H54 (cell line): ENCODE measurements at regions not wholly inside any gene's neighbourhood (a gene's known extent, or its start where the extent isn't known, plus 50 kb on each side); places are given as distances from the start of the nearest gene placed in this dataset.

Experiments used
- DNase-seq: peaks from one replicate; pipeline ENCODE4 v3.0.0; 2011; ENCODE audit warnings: low spot score, mixed read lengths; ENCODE audit not compliant: insufficient read length
- FAIRE-seq: peaks from 3 replicates; lab custom pipeline; 2011; peaks lifted over from hg19 to GRCh38; lab: Jason Lieb, UNC
- POLR2A ChIP-seq: IDR thresholded peaks from 2 replicates; pipeline ENCODE4 v1.6.1; 2011; ENCODE audit warnings: low read depth, mild to moderate bottlenecking, low read length

DNA sequence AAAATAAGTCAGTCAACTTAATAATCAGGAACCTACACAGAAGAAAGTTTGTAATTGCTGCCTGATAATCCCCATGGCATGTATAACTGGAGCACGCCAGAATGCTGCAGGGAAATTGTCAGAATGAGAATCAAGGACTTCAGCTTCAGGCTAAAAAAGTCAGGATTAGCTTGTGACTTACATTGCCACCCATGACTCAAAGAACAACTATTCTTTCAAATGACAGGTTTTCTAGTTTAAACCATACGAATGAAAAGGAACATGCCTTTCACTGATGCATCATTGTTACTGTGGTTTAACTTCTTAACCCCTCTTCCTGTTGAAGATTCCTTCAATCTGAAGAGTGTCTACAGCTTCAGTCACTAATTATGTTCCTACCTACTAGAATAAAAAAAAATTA lies 112.4 kb downstream of the ISL1 start:
- FAIRE-seq (peak; percentile 65), DNase-seq (peak; percentile 9)
- no peak for TF ChIP-seq POLR2A

DNA sequence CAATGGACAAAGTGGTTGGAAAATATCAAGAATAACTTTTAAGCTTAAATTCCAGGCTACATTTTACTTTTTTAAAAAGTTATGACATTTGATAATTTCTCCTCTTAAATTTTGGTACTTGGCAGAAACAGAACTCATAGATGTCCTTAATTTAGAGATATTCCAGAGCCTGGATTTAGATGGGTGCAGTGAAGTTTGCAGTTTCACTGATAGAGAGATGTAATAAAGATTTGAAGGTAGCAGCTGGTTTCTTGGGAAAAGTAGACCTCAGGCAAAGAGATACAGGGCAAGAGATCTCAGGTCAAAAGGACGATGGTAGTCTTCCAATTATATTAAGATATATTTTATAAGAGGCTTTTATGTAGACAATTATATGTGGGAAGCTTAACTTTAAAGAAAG lies 134.6 kb downstream of the ISL1 start:
- TF ChIP-seq POLR2A, result no peak
- DNase-seq (no peak), FAIRE-seq (no peak)

DNA sequence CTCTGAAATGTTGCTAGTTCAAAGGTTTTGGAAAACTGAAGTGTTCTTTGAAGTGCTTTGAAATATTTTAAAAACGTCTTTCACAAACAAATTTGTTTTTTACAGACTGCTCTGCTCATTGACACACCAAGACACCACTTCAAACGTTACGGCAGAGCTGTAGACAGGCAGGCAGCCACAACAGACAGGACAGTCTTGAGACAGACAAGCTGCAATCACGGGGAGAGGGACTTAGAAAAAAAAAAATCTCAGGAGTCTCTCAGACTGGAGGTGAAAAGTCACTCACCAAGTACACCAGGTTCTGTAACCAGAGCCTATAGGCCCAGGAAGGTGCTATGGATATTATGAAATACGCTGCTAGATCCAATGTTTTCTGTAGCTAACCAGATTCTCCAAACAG lies 135.4 kb downstream of the ISL1 start:
- no peak for TF ChIP-seq POLR2A
- DNase-seq (no peak), FAIRE-seq (no peak)

DNA sequence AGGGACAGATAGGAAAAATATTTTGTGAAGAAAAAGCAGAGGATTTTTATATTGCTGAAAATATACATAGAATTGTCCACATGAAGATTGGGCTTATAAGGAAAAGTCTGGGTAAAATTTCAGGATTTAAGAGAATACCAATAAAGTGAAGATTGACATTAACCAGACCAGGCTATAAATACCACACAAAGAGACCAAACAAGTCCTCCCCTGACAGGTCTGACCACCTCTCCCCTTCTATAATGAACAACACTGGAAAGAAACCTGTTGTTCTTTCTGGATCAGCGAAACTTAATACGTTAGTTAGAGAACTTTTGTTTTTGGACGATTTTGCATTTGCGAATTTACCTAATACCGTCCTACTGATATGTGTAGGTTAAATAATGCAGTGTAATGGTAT lies 138.3 kb downstream of the ISL1 start:
- no peak for FAIRE-seq
- TF ChIP-seq POLR2A, result no peak
- DNase-seq, result no peak

DNA sequence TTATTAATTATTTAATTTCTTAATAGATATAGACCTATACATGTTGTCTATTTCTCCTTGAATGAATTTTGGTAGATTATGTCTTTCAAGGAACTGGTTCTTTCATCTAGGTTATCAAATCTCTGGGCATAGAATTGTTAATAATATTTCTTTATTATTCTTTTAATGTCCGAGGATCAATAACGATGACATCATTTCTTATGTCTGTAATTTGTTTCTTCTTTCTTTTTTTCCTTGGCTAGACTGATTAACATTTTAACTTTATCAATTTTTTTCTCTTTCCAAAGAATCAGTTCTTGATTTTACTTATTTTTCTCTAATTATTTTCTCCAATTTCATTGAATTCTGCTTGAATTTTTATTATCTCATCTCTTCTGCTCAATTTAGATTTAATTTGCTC lies 156.0 kb downstream of the ISL1 start:
- DNase-seq (no peak), FAIRE-seq (no peak)
- no peak for TF ChIP-seq POLR2A

DNA sequence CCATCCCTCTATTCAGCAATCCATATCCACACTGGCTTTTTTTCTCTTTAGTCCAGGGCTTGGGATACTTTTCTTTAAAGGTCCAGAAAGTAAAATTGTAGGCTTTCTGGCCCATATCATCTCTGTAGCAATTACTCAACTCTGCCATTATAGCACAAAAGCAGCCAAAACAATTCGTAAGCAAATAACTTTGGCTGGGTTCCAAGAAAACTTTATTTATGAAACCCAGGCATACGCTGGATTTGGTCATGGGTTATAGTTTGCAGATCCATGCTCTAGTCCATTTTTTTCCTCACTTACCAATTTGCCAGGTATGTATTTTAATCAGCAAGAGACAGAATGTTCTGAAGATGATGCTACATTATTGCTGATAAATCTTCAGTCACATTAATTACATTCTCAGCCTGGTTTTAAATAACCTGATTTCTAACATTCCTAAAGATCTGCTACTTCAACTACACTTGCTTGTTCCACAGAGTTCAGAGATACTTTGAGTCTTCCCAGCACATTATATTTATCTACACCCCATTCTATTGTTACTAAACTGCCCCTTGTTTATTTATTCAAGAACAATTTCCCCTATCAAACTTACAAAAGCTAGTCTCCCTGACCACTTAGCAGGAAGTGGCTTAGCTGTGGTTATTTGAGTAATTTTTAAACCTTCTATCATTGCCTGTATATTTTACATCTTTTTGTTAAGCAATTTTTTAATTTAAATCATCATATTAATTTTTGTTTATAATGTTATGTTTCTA lies 161.0 kb downstream of the ISL1 start:
- TF ChIP-seq POLR2A, result no peak
- no peak for DNase-seq
- FAIRE-seq, result no peak

DNA sequence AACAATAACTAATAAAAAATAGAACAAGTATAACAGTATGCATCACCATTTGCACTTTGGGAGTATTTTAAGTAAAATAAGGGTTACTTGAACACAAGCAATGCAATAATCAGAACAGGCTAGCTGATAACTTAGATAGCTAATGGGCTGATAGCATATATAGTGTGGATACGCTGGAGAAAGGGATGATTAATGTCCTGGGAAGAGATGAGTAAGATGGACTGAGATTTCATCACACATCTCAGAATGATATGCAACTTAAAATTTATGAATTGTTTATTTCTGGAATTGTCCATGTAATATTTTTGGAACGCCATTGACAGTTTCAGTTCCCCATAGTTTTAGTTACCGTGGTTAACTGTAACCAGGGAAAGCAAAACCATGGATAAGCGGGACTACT lies 173.6 kb downstream of the ISL1 start:
- TF ChIP-seq POLR2A, result no peak
- no peak for DNase-seq
- no peak for FAIRE-seq

DNA sequence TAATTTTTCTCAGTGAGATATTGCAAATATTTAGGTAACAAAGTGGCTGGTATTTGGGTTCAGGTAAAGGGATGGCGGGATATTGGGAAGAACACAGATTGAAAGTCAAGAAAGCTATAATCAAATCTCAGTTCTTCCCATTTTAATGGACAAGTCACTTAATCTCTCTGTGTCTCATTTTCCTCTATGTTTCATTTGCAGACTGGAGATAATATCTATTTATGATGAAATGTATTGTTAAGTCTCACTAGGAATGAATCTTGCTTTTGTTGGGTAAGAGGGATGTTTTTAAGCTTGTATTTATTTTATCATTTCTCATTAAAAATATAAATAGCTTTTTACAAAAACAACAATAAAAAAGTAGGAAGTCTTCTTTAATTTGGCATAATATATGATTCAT lies 175.4 kb downstream of the ISL1 start:
- DNase-seq, result no peak
- no peak for FAIRE-seq
- TF ChIP-seq POLR2A, result no peak

DNA sequence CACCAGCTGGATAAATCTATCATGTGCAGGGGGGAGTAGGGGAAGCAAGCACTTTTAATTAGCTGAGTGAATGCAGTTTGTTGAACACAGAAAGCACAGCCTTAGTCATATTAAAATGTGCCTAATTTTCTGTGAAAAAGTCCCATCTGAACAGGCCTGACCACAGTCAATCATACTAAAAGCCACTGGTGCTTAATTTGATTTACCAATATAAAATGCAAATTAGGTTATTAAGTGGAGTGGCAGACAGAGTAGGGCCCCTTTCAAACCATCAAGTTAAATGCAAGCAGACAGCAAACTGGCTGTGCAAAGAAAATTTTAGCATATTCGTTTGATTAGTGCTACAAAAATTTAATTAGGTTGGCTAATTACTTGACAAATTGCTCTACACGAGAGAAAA lies 176.1 kb downstream of the ISL1 start:
- TF ChIP-seq POLR2A, result no peak
- FAIRE-seq, result no peak

DNA sequence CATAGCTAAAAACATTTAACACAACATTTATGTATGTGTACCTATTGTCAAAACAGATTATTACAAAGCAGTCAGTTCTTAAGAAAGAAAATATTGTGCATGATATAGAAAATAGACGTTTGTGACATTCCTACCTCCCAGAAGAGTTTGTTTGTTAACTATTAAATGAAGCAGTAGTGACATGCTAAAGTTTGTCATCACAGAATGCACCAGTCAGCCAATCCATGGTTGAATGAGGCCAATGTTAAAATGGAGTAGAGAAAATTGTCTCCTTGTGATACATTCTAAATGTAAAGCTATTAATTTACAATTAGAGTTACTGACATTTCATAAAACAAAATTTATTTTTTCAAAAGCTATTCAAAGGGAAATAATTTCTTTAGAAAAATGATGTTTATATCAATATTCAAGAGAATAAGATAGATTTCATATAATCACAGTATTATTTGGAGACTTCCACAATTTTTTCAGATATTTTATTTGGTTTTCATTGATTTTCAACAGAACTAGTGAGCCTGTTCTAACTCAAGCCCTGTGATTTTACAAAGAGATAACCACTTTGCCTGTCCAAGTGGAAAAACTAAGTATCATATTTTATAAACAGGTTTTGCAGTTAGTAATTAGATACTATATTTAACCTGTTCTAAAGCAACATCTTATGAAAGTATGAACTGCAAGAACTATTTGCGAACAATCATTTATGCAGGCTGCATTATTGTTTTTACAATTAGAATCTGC lies 176.8 kb downstream of the ISL1 start:
- DNase-seq, result no peak
- no peak for FAIRE-seq
- TF ChIP-seq POLR2A, result no peak

More for the DNA sequence above, 176.1 kb downstream of the ISL1 start:
- no peak for DNase-seq

DNA sequence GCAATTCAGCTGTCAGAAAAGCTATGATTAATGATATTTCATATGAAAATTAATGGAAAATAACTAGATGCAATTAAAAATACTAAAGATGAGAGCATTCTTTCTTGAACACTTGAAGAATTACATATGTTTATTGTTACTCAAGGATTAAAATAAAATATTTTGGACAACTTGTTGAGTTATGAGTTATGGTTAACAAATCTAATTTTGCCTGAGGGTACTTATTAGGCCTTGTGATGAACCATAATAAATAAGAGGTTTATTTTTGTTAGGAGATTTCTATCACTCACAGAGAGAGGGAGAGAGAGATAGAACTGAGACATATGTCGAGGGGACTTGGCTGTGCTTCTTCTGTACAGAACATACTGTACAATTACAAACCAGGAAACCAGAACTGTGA lies 183.7 kb downstream of the ISL1 start:
- no peak for TF ChIP-seq POLR2A
- DNase-seq, result no peak
- FAIRE-seq, result no peak

DNA sequence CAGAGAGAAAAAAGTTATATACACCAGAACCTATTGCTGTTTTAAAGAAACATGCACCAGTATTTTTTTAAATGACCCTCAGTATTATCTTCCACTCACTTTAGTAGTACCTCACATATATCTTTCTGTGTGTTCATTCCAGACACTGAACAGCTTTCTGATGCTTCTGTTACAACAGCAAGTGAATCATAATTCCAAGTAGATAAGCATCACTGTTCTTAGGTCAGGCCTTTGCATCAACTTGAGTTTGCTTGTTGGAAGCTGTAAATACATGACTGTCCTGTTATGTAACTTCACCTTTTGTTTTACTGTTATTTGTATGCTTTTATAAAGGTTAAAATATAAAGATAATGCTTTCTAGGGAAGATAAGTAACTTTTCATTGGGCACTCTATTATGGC lies 184.4 kb downstream of the ISL1 start:
- no peak for DNase-seq
- TF ChIP-seq POLR2A, result no peak
- FAIRE-seq, result no peak

DNA sequence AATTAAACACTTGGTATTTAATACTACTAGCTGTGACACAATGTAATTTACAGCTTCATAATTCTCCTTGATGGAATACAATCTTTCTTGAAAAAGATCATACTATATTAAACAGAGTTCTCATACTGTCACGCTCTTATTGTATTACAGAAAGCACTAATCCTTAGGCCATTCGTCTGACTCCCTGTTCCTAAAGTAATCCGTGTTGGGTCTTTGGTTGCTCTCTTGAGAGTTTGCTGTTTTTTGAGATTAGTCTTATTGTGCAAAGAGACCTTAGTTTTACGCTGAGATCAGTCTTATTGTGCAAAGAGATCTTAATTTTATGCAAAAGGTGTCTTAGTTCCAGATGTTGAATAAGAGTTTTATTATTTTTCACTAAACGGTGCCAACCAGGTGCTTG lies 190.6 kb downstream of the ISL1 start:
- DNase-seq (no peak), FAIRE-seq (no peak)
- no peak for TF ChIP-seq POLR2A

DNA sequence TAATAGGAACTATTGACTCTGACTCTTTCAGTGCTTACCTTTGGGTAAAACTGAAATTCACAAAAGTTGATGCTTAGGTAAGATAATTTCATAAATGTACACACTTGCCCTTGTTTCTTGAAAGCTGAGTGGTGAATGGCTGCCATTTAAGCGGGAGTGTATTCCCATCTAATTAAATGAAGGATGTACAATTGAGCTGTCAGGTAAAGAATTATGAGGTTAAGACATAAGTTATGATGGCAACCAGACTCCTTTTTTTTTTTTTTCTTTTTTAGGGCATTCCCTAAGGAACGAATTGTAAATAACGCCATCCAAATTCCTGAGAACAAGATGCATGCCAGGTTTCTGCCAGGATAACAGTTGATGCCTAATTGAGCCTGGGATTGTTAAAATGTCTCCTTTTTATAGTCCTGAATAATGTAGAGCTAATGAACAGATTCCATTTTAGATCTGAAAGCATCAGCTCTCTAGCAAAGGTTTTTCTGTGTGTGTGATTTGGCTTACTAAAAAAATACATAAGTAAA lies 199.7 kb downstream of the ISL1 start:
- FAIRE-seq (no peak), DNase-seq (no peak)
- TF ChIP-seq POLR2A, result no peak

DNA sequence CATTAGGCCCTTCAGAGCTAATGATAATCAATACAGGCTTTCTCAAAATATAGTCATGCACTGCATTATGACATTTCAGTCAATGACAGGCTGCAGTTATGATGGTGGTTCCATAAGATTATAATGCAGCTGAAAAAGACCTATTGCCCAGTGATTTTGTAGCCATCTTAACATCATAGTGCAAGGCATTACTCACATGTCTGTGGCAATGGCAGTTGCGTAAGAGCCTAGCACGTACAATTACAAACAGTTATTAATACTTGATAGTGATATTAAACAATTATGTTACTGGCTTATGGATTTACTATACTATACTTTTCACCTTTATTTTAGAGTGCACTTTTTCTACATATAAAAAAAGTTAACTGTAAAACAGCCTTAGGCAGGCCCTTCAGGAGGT lies 214.8 kb downstream of the ISL1 start:
- FAIRE-seq (no peak), DNase-seq (no peak)
- no peak for TF ChIP-seq POLR2A

DNA sequence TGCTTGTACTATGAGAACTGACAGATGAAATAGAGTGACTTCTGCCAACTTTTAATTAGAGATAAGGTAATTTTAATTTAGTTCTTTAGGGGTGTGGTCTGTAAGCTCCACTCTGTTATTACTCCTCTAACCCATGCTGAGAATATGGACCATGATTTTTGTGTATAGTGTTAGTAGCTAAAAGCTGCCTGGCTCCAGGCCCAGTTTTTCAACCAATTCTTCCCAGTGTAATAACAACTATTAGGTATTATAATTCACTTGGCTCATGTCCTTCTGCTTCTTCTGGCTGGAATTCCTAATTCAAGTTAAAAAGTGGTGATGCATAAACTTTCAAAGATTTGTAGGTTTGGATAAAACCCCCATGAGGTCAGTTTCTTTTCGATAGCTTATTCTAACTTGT lies 216.3 kb downstream of the ISL1 start:
- no peak for DNase-seq
- FAIRE-seq, result no peak

More for the DNA sequence above, 216.3 kb downstream of the ISL1 start:
- TF ChIP-seq POLR2A, result no peak
